ENCODE measurements at regions not wholly inside any gene's neighbourhood (a gene's known extent, or its start where the extent isn't known, plus 50 kb on each side); places are given as distances from the start of the nearest gene placed in this dataset.

DNA sequence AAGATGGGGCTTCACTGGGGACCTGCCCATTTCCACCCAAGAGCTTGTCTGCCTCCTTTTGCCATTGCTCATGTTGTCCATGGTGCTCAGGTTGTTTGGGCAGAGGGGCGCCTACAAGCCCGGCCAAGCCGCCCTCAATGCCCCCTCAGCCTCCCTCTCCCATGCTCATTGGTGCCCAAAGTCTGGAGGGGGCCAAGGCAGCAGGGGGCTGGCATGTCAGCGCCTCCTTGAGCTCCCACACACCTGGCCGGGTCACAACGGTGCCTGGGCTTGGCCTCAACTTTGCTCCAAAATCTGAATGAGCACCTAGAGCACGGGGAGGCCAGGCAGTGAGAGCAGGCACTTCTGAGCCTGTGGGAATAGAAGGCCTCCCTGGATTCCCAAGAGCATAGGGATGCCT lies 1598.8 kb downstream of the PCDH7 start:
- no peaks in the 10 kb centered on the region for H3K4me1 ChIP-seq (ENCODE audit: insufficient read depth, low read length, poor library complexity, severe bottlenecking)
- H3K36me3 ChIP-seq (ENCODE audit: insufficient read depth, low read length, poor library complexity, severe bottlenecking) = no peaks in the 10 kb centered on the region
- CTCF ChIA-PET = no interaction called here
- H3K27ac ChIP-seq (ENCODE audit: low read depth, low read length, poor library complexity, severe bottlenecking) = no peak overlapping the region
- no peaks in the 10 kb centered on the region for H3K9me3 ChIP-seq (ENCODE audit: low read depth, low read length, poor library complexity, severe bottlenecking)
- H3K4me3 ChIP-seq (ENCODE audit: low read depth, low read length, poor library complexity, severe bottlenecking) = no peak overlapping the region
- no peaks in the 10 kb centered on the region for H3K27me3 ChIP-seq (replicated peaks; ENCODE audit: insufficient read depth, low read depth, low read length, poor library complexity)
- POLR2A ChIA-PET (ENCODE audit: low non-redundant PET) = no interaction called here
- no TSS peak for BruUV-seq (replicated peaks)
- TF ChIP-seq CTCF (conservative IDR thresholded peaks at IDR 0.05; ENCODE audit: low read depth, low read length) = no peak
- no peak for TF ChIP-seq EZH2 (IDR thresholded peaks at IDR 0.05; ENCODE audit: borderline replicate concordance, low read depth, low read length, poor library complexity, severe bottlenecking)
- intact Hi-C loops (cut with micrococcal nuclease; ENCODE audit: unreplicated experiment) = no loop called here
- DNase-seq (ENCODE audit: low spot score) = no peak

GRCh38 chr4:32321421-32321820 lies 1601.3 kb downstream of the PCDH7 start:
- H3K9me3 ChIP-seq (ENCODE audit: low read depth, low read length, poor library complexity, severe bottlenecking) = no peaks in the 10 kb centered on the region
- intact Hi-C loops (cut with micrococcal nuclease; ENCODE audit: unreplicated experiment) = no loop called here
- H3K36me3 ChIP-seq (ENCODE audit: insufficient read depth, low read length, poor library complexity, severe bottlenecking) = no peaks in the 10 kb centered on the region
- TF ChIP-seq EZH2 (IDR thresholded peaks at IDR 0.05; ENCODE audit: borderline replicate concordance, low read depth, low read length, poor library complexity, severe bottlenecking) = no peak
- TF ChIP-seq CTCF (conservative IDR thresholded peaks at IDR 0.05; ENCODE audit: low read depth, low read length) = no peak
- no peaks in the 10 kb centered on the region for H3K4me1 ChIP-seq (ENCODE audit: insufficient read depth, low read length, poor library complexity, severe bottlenecking)
- no peak overlapping the region for H3K4me3 ChIP-seq (ENCODE audit: low read depth, low read length, poor library complexity, severe bottlenecking)
- no peak overlapping the region for H3K27ac ChIP-seq (ENCODE audit: low read depth, low read length, poor library complexity, severe bottlenecking)
- no peaks in the 10 kb centered on the region for H3K27me3 ChIP-seq (replicated peaks; ENCODE audit: insufficient read depth, low read depth, low read length, poor library complexity)
- ChIA-PET POLR2A (ENCODE audit: low non-redundant PET) (no interaction called here), CTCF (no interaction called here)
- DNase-seq (ENCODE audit: low spot score) = no peak
- BruUV-seq (replicated peaks) = no TSS peak

- BruUV-seq (replicated peaks) = no TSS peak
- POLR2A ChIA-PET (ENCODE audit: low non-redundant PET) = no interaction called here
- TF ChIP-seq EZH2 (IDR thresholded peaks at IDR 0.05; ENCODE audit: borderline replicate concordance, low read depth, low read length, poor library complexity, severe bottlenecking) (no peak), CTCF (conservative IDR thresholded peaks at IDR 0.05; ENCODE audit: low read depth, low read length) (no peak)
These were observed 1614.6 kb downstream of the PCDH7 start for GRCh38 chr4:32334759-32335158.

More at GRCh38 chr4:32334759-32335158, 1614.6 kb downstream of the PCDH7 start:
- Histone ChIP-seq H3K27me3 (replicated peaks; ENCODE audit: insufficient read depth, low read depth, low read length, poor library complexity) (no peaks in the 10 kb centered on the region), H3K9me3 (ENCODE audit: low read depth, low read length, poor library complexity, severe bottlenecking) (no peaks in the 10 kb centered on the region), H3K27ac (ENCODE audit: low read depth, low read length, poor library complexity, severe bottlenecking) (no peak overlapping the region), H3K4me3 (ENCODE audit: low read depth, low read length, poor library complexity, severe bottlenecking) (no peak overlapping the region), H3K36me3 (ENCODE audit: insufficient read depth, low read length, poor library complexity, severe bottlenecking) (no peaks in the 10 kb centered on the region), H3K4me1 (ENCODE audit: insufficient read depth, low read length, poor library complexity, severe bottlenecking) (no peaks in the 10 kb centered on the region)
- DNase-seq (ENCODE audit: low spot score) = no peak
- intact Hi-C loops (cut with micrococcal nuclease; ENCODE audit: unreplicated experiment) = no loop called here
- CTCF ChIA-PET = no interaction called here
